ENCODE measurements at regions not wholly inside any gene's neighbourhood (a gene's known extent, or its start where the extent isn't known, plus 50 kb on each side); places are given as distances from the start of the nearest gene placed in this dataset.

DNA sequence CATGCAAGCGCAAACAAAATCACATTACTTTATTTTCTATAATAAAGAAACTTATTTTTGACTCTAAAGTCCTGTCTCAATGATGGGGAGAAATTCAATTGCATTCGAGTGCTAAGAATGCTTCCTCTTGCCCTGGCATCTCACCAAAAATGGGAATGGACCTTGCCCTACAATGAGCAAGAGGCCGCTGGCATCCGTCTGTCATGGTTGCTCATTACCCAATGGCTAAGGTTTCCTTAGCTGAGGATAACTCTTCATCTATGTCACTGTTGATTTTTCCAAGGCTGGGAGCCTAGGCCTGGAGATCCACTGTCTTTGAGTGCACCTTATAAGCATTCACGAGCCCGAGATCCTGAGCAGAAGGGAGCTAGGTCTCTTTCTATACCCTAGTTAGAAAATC, 471.3 kb upstream of the NRSN1 start:
- intact Hi-C loops (cut with micrococcal nuclease), result no loop called here
- Histone ChIP-seq H3K4me3 (replicated peaks in 1 of 2; ENCODE audit: low read depth in 1 of 2, low read length in 2 of 2) (no peak overlapping the region), H3K27me3 (ENCODE audit: insufficient read depth, low read length) (no peaks in the 10 kb centered on the region), H3K4me1 (ENCODE audit: control insufficient read depth in 1 of 2, insufficient read depth in 2 of 2, low read length in 2 of 2) (no peaks in the 10 kb centered on the region), H3K9me2 (ENCODE audit: insufficient read depth) (no peaks in the 10 kb centered on the region), H3K27ac (ENCODE audit: low read depth, low read length) (no peak overlapping the region), H3K79me2 (ENCODE audit: insufficient read depth, low read length) (no peaks in the 10 kb centered on the region), H4K20me1 (ENCODE audit: insufficient read depth) (no peaks in the 10 kb centered on the region), H3K9me3 (ENCODE audit: control insufficient read depth in 1 of 2, insufficient read depth in 1 of 2, low read depth in 1 of 2, low read length in 2 of 2) (peaks cover 0 to 4% of the 10 kb centered on the region in 2 experiments; a peak in 1 of 4 replicates), H3K4me2 (ENCODE audit: low read length) (no peak overlapping the region), H2AFZ (ENCODE audit: low read depth, low read length, poor library complexity, severe bottlenecking) (no peak overlapping the region), H3K36me3 (ENCODE audit: control insufficient read depth in 1 of 2, insufficient read depth in 2 of 2, low read length in 2 of 2) (no peaks in the 10 kb centered on the region), H3K9ac (ENCODE audit: low read length) (no peak overlapping the region)
- ChIA-PET POLR2A (no interaction called here), RAD21 (ENCODE audit: low non-redundant PET in 1 of 2, low total read pairs in 2 of 2, uncharacterized antibody in 2 of 2, unreplicated experiment in 2 of 2) (no interaction called here), CTCF (no interaction called here)
- no TSS peak for BruUV-seq (replicated peaks)
- TF ChIP-seq SP1 (IDR thresholded peaks at IDR 0.05; ENCODE audit: low read depth), result no peak
- ATAC-seq (no peak), DNase-seq (ENCODE audit: low read depth, low spot score) (no peak)

DNA sequence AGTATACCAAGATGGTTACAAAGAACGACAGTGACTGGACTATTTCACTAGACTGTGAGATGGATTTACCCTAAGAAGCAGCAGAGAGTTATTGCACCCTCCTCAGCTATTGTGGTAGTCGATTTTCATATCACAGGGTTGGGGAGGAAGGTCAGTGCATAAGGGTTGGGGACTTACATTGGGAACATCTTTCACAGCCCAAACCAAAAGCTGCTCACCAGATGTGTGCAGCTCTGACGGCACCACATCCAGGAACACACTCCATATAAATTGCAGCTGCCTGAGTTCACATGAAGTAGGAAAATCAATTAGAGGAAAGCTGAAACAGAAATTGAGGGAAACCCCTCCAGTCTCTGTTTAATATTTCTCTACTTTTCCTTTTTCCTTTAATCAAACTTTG, 470.5 kb upstream of the NRSN1 start:
- peaks cover 0 to 4% of the 10 kb centered on the region in 2 experiments; a peak in 1 of 4 replicates for H3K9me3 ChIP-seq (ENCODE audit: control insufficient read depth in 1 of 2, insufficient read depth in 1 of 2, low read depth in 1 of 2, low read length in 2 of 2)
- H3K9ac ChIP-seq (ENCODE audit: low read length), result no peak overlapping the region
- no peak for TF ChIP-seq ELF1 (IDR thresholded peaks at IDR 0.05; ENCODE audit: borderline replicate concordance, low read depth)
- no peak for TF ChIP-seq REST (IDR thresholded peaks at IDR 0.05; ENCODE audit: low read depth)
- no peak for TF ChIP-seq CBX3 (IDR thresholded peaks at IDR 0.05; ENCODE audit: low read depth)
- no peak for TF ChIP-seq POLR2A (IDR thresholded peaks at IDR 0.05; ENCODE audit: borderline replicate concordance, extremely low read depth, insufficient read depth, insufficient read length)
- TF ChIP-seq, protein P1, sequence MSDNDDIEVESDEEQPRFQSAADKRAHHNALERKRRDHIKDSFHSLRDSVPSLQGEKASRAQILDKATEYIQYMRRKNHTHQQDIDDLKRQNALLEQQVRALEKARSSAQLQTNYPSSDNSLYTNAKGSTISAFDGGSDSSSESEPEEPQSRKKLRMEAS (IDR thresholded peaks at IDR 0.05), result no peak
- RAD21 ChIA-PET (ENCODE audit: low non-redundant PET in 1 of 2, low total read pairs in 2 of 2, uncharacterized antibody in 2 of 2, unreplicated experiment in 2 of 2), result no interaction called here
- H2AFZ ChIP-seq (ENCODE audit: low read depth, low read length, poor library complexity, severe bottlenecking), result no peak overlapping the region
- H3K4me1 ChIP-seq (ENCODE audit: control insufficient read depth in 1 of 2, insufficient read depth in 2 of 2, low read length in 2 of 2), result no peaks in the 10 kb centered on the region
- no peaks in the 10 kb centered on the region for H3K27me3 ChIP-seq (ENCODE audit: insufficient read depth, low read length)
- H3K79me2 ChIP-seq (ENCODE audit: insufficient read depth, low read length), result no peaks in the 10 kb centered on the region
- H3K27ac ChIP-seq (ENCODE audit: low read depth, low read length), result no peak overlapping the region
- CTCF ChIA-PET, result no interaction called here
- DNase-seq (ENCODE audit: low read depth, low spot score) (no peak), ATAC-seq (no peak)
- no peaks in the 10 kb centered on the region for H3K9me2 ChIP-seq (ENCODE audit: insufficient read depth)
- no peak overlapping the region for H3K4me3 ChIP-seq (replicated peaks in 1 of 2; ENCODE audit: low read depth in 1 of 2, low read length in 2 of 2)
- POLR2A ChIA-PET, result no interaction called here
- no peak overlapping the region for H3K4me2 ChIP-seq (ENCODE audit: low read length)
- intact Hi-C loops (cut with micrococcal nuclease), result no loop called here
- no peaks in the 10 kb centered on the region for H3K36me3 ChIP-seq (ENCODE audit: control insufficient read depth in 1 of 2, insufficient read depth in 2 of 2, low read length in 2 of 2)
- no peaks in the 10 kb centered on the region for H4K20me1 ChIP-seq (ENCODE audit: insufficient read depth)
- no TSS peak for BruUV-seq (replicated peaks)
